ENCODE measurements at regions not wholly inside any gene's neighbourhood (a gene's known extent, or its start where the extent isn't known, plus 50 kb on each side); places are given as distances from the start of the nearest gene placed in this dataset.
"Not testable (repeated sequence)": the region's sequence is repeated elsewhere in the genome, so short reads cannot be mapped to it uniquely, and the experiment has no call there.

GRCh38 chr4:125262502-125262901 lies 52.3 kb upstream of the FAT4 start:
- FAIRE-seq = no peak

- no peak for FAIRE-seq
Measured at GRCh38 chr4:125262079-125262478, 52.7 kb upstream of the FAT4 start.

GRCh38 chr4:125254106-125254505 lies 60.6 kb upstream of the FAT4 start:
- no peak for FAIRE-seq

GRCh38 chr4:125244848-125245450 lies 69.8 kb upstream of the FAT4 start:
- FAIRE-seq = peak; percentile 91

- no peak for FAIRE-seq
Measured at GRCh38 chr4:125243789-125244397, 70.9 kb upstream of the FAT4 start.

- no peak for FAIRE-seq
Measured at GRCh38 chr4:125235971-125236370, 78.8 kb upstream of the FAT4 start.

- FAIRE-seq = no peak
Measured at GRCh38 chr4:125231661-125232060, 83.1 kb upstream of the FAT4 start.

GRCh38 chr4:125229596-125230058 lies 85.1 kb upstream of the FAT4 start:
- FAIRE-seq = no peak

- no peak for FAIRE-seq
Measured at GRCh38 chr4:125225806-125226205, 88.9 kb upstream of the FAT4 start.

- no peak for FAIRE-seq
Measured at GRCh38 chr4:125200556-125200955, 114.2 kb upstream of the FAT4 start.

GRCh38 chr4:125198916-125199315 lies 115.8 kb upstream of the FAT4 start:
- no peak for FAIRE-seq

- not testable (repeated sequence) for FAIRE-seq
Measured at GRCh38 chr4:125191874-125192459, 122.8 kb upstream of the FAT4 start.

GRCh38 chr4:125191232-125191631 lies 123.5 kb upstream of the FAT4 start:
- no peak for FAIRE-seq

GRCh38 chr4:125187226-125188176 lies 127.3 kb upstream of the FAT4 start:
- no peak for FAIRE-seq

- FAIRE-seq = no peak
Measured at GRCh38 chr4:125184116-125184515, 130.6 kb upstream of the FAT4 start.

GRCh38 chr4:125181804-125182203 lies 133.0 kb upstream of the FAT4 start:
- no peak for FAIRE-seq

- FAIRE-seq = no peak
Measured at GRCh38 chr4:125179727-125180126, 135.0 kb upstream of the FAT4 start.

- no peak for FAIRE-seq
Measured at GRCh38 chr4:125169192-125169591, 145.6 kb upstream of the FAT4 start.

- no peak for FAIRE-seq
Measured at GRCh38 chr4:125168531-125168930, 146.2 kb upstream of the FAT4 start.

- not testable (repeated sequence) for FAIRE-seq
Measured at GRCh38 chr4:125166012-125166411, 148.7 kb upstream of the FAT4 start.

- FAIRE-seq = no peak
Measured at GRCh38 chr4:125159001-125159400, 155.8 kb upstream of the FAT4 start.

- no peak for FAIRE-seq
Measured at GRCh38 chr4:125155251-125155650, 159.5 kb upstream of the FAT4 start.

- no peak for FAIRE-seq
Measured at GRCh38 chr4:125140966-125141495, 173.7 kb upstream of the FAT4 start.
